ENCODE measurements at regions not wholly inside any gene's neighbourhood (a gene's known extent, or its start where the extent isn't known, plus 50 kb on each side); places are given as distances from the start of the nearest gene placed in this dataset.
A peak's percentile ranks its signal among the peaks of the same experiment; 100 is the strongest.

GRCh38 chr7:25951414-25952260 is 200.4 kb upstream of the NFE2L3 start:
- H3K4me1 ChIP-seq (ENCODE audit: insufficient read depth, low read length), result no peaks in the 10 kb centered on the region
- no peak for TF ChIP-seq EZH2 (IDR thresholded peaks at IDR 0.05; ENCODE audit: insufficient read depth, low read length)
- no peak for TF ChIP-seq CTCF (IDR thresholded peaks at IDR 0.05; ENCODE audit: insufficient read depth, low read depth, low read length)
- H3K4me2 ChIP-seq (ENCODE audit: low read length), result peak overlapping the region; percentile 85
- H3K36me3 ChIP-seq (ENCODE audit: insufficient read depth, low read length), result no peaks in the 10 kb centered on the region
- H3K79me2 ChIP-seq (ENCODE audit: insufficient read depth, low read length), result no peaks in the 10 kb centered on the region
- Mint-ChIP-seq H3K27me3 (ENCODE audit: low read depth, unreplicated experiment) (no peaks in the 10 kb centered on the region), H3K36me3 (ENCODE audit: low read depth, unreplicated experiment) (peaks cover 4% of the 10 kb centered on the region), H3K4me3 (ENCODE audit: unreplicated experiment) (peak overlapping the region; percentile 79), H3K27ac (ENCODE audit: unreplicated experiment) (peak overlapping the region; percentile 70), H3K9me3 (ENCODE audit: unreplicated experiment) (peaks cover 4% of the 10 kb centered on the region), H3K4me1 (ENCODE audit: low read depth, unreplicated experiment) (peaks cover 18% of the 10 kb centered on the region)
- no peaks in the 10 kb centered on the region for H3K9me3 ChIP-seq (ENCODE audit: insufficient read depth, low read depth, low read length)
- H3K27me3 ChIP-seq (ENCODE audit: insufficient read depth, low read length), result peaks cover 19% of the 10 kb centered on the region
- DNase-seq (ENCODE audit: low read depth) (no peak), FAIRE-seq (no peak)
- H3K4me3 ChIP-seq (ENCODE audit: insufficient read depth, low read depth, low read length), result peak overlapping the region; percentile 51
- no peak overlapping the region for H3K27ac ChIP-seq (ENCODE audit: low read depth, low read length)
- H4K20me1 ChIP-seq (ENCODE audit: insufficient read depth, low read length), result no peaks in the 10 kb centered on the region
- H3K9ac ChIP-seq (ENCODE audit: low read length), result no peak overlapping the region
- H2AFZ ChIP-seq (ENCODE audit: low read depth, low read length), result peak overlapping the region; percentile 86

GRCh38 chr7:25952261-25953057 is 199.5 kb upstream of the NFE2L3 start:
- no peak for TF ChIP-seq CTCF (IDR thresholded peaks at IDR 0.05; ENCODE audit: insufficient read depth, low read depth, low read length)
- TF ChIP-seq EZH2 (IDR thresholded peaks at IDR 0.05; ENCODE audit: insufficient read depth, low read length), result no peak
- H3K4me2 ChIP-seq (ENCODE audit: low read length), result peak overlapping the region; percentile 85
- peak overlapping the region; percentile 79 for H3K4me3 Mint-ChIP-seq (ENCODE audit: unreplicated experiment)
- no peak for FAIRE-seq
- H3K79me2 ChIP-seq (ENCODE audit: insufficient read depth, low read length), result no peaks in the 10 kb centered on the region
- no peaks in the 10 kb centered on the region for H3K36me3 ChIP-seq (ENCODE audit: insufficient read depth, low read length)
- no peaks in the 10 kb centered on the region for H3K27me3 Mint-ChIP-seq (ENCODE audit: low read depth, unreplicated experiment)
- H3K9me3 ChIP-seq (ENCODE audit: insufficient read depth, low read depth, low read length), result no peaks in the 10 kb centered on the region
- DNase-seq (ENCODE audit: low read depth), result no peak
- no peaks in the 10 kb centered on the region for H3K4me1 ChIP-seq (ENCODE audit: insufficient read depth, low read length)
- no peaks in the 10 kb centered on the region for H4K20me1 ChIP-seq (ENCODE audit: insufficient read depth, low read length)
- H3K4me1 Mint-ChIP-seq (ENCODE audit: low read depth, unreplicated experiment), result peaks cover 18% of the 10 kb centered on the region
- no peak overlapping the region for H3K27ac ChIP-seq (ENCODE audit: low read depth, low read length)
- peak overlapping the region; percentile 86 for H2AFZ ChIP-seq (ENCODE audit: low read depth, low read length)
- H3K9ac ChIP-seq (ENCODE audit: low read length), result no peak overlapping the region
- H3K27ac Mint-ChIP-seq (ENCODE audit: unreplicated experiment), result no peak overlapping the region
- H3K4me3 ChIP-seq (ENCODE audit: insufficient read depth, low read depth, low read length), result no peak overlapping the region
- H3K27me3 ChIP-seq (ENCODE audit: insufficient read depth, low read length), result peaks cover 19% of the 10 kb centered on the region
- H3K9me3 Mint-ChIP-seq (ENCODE audit: unreplicated experiment), result peaks cover 4% of the 10 kb centered on the region
- peaks cover 4% of the 10 kb centered on the region for H3K36me3 Mint-ChIP-seq (ENCODE audit: low read depth, unreplicated experiment)

Measured in astrocyte (in vitro differentiated cells and primary cell).